ENCODE measurements at regions not wholly inside any gene's neighbourhood (a gene's known extent, or its start where the extent isn't known, plus 50 kb on each side); places are given as distances from the start of the nearest gene placed in this dataset.

DNA sequence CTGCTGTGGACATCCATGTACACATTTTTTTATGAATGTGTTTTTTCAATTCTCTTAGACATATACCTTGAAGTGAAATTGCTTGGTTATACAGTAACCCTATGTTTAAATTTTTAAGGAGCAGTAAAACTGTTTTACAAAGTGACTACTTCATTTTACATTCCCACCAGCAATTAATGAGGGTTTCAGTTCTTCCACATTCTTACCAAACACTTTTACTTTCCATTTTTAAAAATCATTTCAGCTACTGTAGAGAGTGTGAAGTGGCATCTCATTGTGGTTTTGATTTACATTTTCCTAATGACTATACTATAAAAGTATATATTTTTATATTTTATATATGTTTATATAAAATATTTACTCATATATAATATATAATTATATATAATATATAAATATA, 1221.5 kb downstream of the PLA2G4A start:
- no peaks in the 10 kb centered on the region for H3K4me1 ChIP-seq
- ATAC-seq (no peak), DNase-seq (no peak)
- no peaks in the 10 kb centered on the region for H3K9me3 ChIP-seq
- intact Hi-C loops (cut with DNase I): no loop called here
- H3K36me3 ChIP-seq: no peaks in the 10 kb centered on the region
- no peak overlapping the region for H3K27ac ChIP-seq
- TF ChIP-seq POLR2A (IDR thresholded peaks at IDR 0.05): no peak
- TF ChIP-seq, protein P1, sequence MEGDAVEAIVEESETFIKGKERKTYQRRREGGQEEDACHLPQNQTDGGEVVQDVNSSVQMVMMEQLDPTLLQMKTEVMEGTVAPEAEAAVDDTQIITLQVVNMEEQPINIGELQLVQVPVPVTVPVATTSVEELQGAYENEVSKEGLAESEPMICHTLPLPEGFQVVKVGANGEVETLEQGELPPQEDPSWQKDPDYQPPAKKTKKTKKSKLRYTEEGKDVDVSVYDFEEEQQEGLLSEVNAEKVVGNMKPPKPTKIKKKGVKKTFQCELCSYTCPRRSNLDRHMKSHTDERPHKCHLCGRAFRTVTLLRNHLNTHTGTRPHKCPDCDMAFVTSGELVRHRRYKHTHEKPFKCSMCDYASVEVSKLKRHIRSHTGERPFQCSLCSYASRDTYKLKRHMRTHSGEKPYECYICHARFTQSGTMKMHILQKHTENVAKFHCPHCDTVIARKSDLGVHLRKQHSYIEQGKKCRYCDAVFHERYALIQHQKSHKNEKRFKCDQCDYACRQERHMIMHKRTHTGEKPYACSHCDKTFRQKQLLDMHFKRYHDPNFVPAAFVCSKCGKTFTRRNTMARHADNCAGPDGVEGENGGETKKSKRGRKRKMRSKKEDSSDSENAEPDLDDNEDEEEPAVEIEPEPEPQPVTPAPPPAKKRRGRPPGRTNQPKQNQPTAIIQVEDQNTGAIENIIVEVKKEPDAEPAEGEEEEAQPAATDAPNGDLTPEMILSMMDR (IDR thresholded peaks at IDR 0.05): no peak
- no peaks in the 10 kb centered on the region for H3K27me3 ChIP-seq
- no peak overlapping the region for H3K4me3 ChIP-seq

DNA sequence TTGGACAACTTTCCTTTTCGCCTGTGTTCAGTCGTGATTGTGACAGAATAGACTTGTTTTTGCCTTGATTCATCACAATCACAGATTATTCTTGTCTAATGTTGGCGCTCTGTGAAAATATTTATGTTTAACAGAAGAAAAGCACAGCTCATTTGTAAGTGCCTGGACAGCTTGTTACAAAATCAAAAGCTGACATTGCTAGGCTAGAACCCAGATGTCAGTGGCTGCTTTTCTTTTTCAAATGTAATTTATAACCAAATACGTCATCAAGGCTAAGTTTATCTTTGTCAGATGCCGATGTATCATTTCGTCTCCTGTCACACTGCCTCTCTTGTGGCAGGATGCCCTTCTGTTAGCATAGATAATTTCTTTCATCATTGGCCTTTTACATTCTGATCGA, 1227.3 kb downstream of the PLA2G4A start:
- Histone ChIP-seq H3K27me3 (no peaks in the 10 kb centered on the region), H3K4me1 (no peaks in the 10 kb centered on the region), H3K4me3 (no peak overlapping the region), H3K27ac (no peak overlapping the region), H3K36me3 (no peaks in the 10 kb centered on the region), H3K9me3 (no peaks in the 10 kb centered on the region)
- ATAC-seq: no peak
- intact Hi-C loops (cut with DNase I): no loop called here
- no peak for DNase-seq
- 47% methylated on average over 7 of the region's 7 CpGs for WGBS (ENCODE audit: insufficient coverage, low coverage, low lambda C conversion rate, missing lambda C conversion rate)
- TF ChIP-seq POLR2A (IDR thresholded peaks at IDR 0.05): no peak
- TF ChIP-seq, protein P1 (IDR thresholded peaks at IDR 0.05): no peak

DNA sequence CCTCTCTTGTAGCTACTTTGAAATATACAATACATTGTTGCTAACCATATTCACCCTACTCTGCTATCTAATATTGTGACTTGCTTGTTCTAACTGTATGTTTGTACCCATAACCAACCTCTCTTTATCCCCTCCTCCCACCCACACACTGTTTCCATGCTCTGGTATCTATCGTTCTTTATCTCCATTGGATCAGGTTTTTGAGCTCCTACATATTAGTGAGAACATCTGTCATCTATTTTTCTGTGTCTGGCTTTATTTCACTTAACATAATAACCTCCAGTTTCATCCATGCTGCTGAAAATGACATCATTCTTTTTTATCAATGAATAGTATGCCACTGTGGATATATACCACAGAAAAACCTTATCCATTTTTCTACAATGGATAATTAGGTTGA, 1230.1 kb downstream of the PLA2G4A start:
- no peak for ATAC-seq
- H3K9me3 ChIP-seq: no peaks in the 10 kb centered on the region
- intact Hi-C loops (cut with DNase I): no loop called here
- no peaks in the 10 kb centered on the region for H3K4me1 ChIP-seq
- H3K27ac ChIP-seq: no peak overlapping the region
- no peak overlapping the region for H3K4me3 ChIP-seq
- no peak for DNase-seq
- TF ChIP-seq POLR2A (IDR thresholded peaks at IDR 0.05): no peak
- TF ChIP-seq, protein P1 (IDR thresholded peaks at IDR 0.05): no peak
- WGBS (ENCODE audit: insufficient coverage, low coverage, low lambda C conversion rate, missing lambda C conversion rate): 50% methylated on average over 1 of the region's 1 CpG
- H3K36me3 ChIP-seq: no peaks in the 10 kb centered on the region
- no peaks in the 10 kb centered on the region for H3K27me3 ChIP-seq

DNA sequence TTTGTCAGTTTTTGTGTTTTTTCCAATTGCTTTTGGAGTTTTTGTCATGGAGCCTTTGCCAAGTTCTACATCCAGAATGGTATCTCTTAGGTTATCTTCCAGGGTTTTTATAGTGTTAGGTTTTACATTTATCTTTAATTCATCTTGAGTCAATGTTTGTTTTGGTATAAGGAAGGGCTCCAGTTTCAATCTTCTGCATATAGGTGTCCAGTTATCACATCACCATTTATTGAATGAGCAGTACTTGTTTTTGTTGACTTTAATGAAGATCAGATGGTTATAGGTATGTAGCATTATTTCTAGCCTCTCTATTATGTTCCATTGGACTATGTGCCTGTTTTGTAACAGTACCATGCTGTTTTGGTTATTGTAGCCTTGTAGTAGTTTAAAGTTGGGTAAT, 1233.1 kb downstream of the PLA2G4A start:
- ATAC-seq: no peak
- Histone ChIP-seq H3K9me3 (no peaks in the 10 kb centered on the region), H3K27me3 (no peaks in the 10 kb centered on the region), H3K4me3 (no peak overlapping the region), H3K4me1 (no peaks in the 10 kb centered on the region), H3K36me3 (no peaks in the 10 kb centered on the region), H3K27ac (no peak overlapping the region)
- no peak for DNase-seq
- intact Hi-C loops (cut with DNase I): no loop called here
- TF ChIP-seq, protein P1 (IDR thresholded peaks at IDR 0.05): no peak
- no peak for TF ChIP-seq POLR2A (IDR thresholded peaks at IDR 0.05)

DNA sequence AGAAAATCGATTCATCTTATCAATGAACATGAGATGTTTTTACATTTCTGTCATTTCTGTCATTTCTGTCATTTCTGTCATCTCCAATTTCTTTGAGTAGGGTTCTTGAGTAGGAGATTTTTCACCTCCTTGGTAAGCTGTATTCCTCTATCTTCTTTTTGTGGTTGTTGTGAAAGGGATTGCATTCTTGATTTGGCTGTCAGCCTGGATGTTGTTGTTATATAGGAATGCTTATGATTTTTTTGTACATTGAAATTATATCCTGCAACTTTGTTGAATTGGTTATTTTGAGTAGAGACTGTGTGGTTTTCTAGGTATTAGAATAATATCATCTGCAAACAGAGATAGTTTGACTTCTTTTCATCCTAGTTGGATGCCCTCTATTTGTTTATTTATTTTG, 1233.7 kb downstream of the PLA2G4A start:
- Histone ChIP-seq H3K4me1 (no peaks in the 10 kb centered on the region), H3K27me3 (no peaks in the 10 kb centered on the region), H3K27ac (no peak overlapping the region), H3K4me3 (no peak overlapping the region), H3K36me3 (no peaks in the 10 kb centered on the region), H3K9me3 (no peaks in the 10 kb centered on the region)
- 24% methylated on average over 1 of the region's 1 CpG for whole genome bisulfite sequencing (ENCODE audit: insufficient coverage, low coverage, low lambda C conversion rate, missing lambda C conversion rate)
- TF ChIP-seq POLR2A (IDR thresholded peaks at IDR 0.05): no peak
- TF ChIP-seq, protein P1 (IDR thresholded peaks at IDR 0.05): no peak
- no peak for DNase-seq
- intact Hi-C loops (cut with DNase I): no loop called here
- no peak for ATAC-seq

All from right lobe of liver (tissue), 6 donors.